H1 (cell line): ENCODE measurements at regions not wholly inside any gene's neighbourhood (a gene's known extent, or its start where the extent isn't known, plus 50 kb on each side); places are given as distances from the start of the nearest gene placed in this dataset.

ENCODE experiments used
- CTCF ChIP-seq, 3 experiments: IDR thresholded peaks; 1 replicate in 2 of 3; 2 replicates in 1 of 3; pipeline versions ENCODE4 v1.5.1 to v1.6.1; 2011; ENCODE audit warnings: low read length in 3 of 3, mild to moderate bottlenecking in 3 of 3, inconsistent platforms in 2 of 3, low read depth in 1 of 3, moderate library complexity in 1 of 3; ENCODE audit not compliant: insufficient read depth in 1 of 3; ENCODE audit errors: control extremely low read depth in 1 of 3
- GABPA ChIP-seq: IDR thresholded peaks from 2 replicates; pipeline ENCODE4 v1.6.1; 2011; ENCODE audit warnings: mild to moderate bottlenecking, low read length, moderate library complexity, borderline replicate concordance; ENCODE audit not compliant: insufficient read depth
- MAX ChIP-seq: IDR thresholded peaks from 2 replicates; pipeline ENCODE4 v1.6.1; 2012; ENCODE audit warnings: inconsistent platforms
- NANOG ChIP-seq: IDR thresholded peaks from 2 replicates; pipeline ENCODE4 v1.6.1; 2011; ENCODE audit warnings: low read length, low read depth, mild to moderate bottlenecking, inconsistent platforms; ENCODE audit not compliant: insufficient read depth, poor library complexity, severe bottlenecking
- NRF1 ChIP-seq: IDR thresholded peaks from 2 replicates; pipeline ENCODE4 v1.6.1; 2011; ENCODE audit warnings: mild to moderate bottlenecking, low read depth, low read length, improper control_type of control experiment
- SP2 ChIP-seq: IDR thresholded peaks from 2 replicates; pipeline ENCODE4 v1.6.1; 2012; ENCODE audit warnings: mild to moderate bottlenecking, low read length, inconsistent platforms

- TF ChIP-seq CTCF (IDR thresholded peaks at IDR 0.05; ENCODE audit: control extremely low read depth in 1 of 3, insufficient read depth in 1 of 3, low read depth in 1 of 3, low read length in 3 of 3) (no peak), SP2 (no peak), NRF1 (no peak), MAX (no peak), GABPA (no peak), NANOG (no peak)
Observed at GRCh38 chr3:156769721-156770654, 56.2 kb upstream of the LEKR1 start (continued).
